ENCODE measurements at regions not wholly inside any gene's neighbourhood (a gene's known extent, or its start where the extent isn't known, plus 50 kb on each side); places are given as distances from the start of the nearest gene placed in this dataset.

- no peak for TF ChIP-seq MXI1 (IDR thresholded peaks at IDR 0.05; ENCODE audit: borderline replicate concordance, low read depth, low read length)
Measured at GRCh38 chr9:110048403-110048975, 159.5 kb downstream of the C9orf152 start (continued).

- peak; percentile 41 for ATAC-seq (ENCODE audit: low read depth)
- peaks cover 4 to 31% of the 10 kb centered on the region in 2 experiments for H3K79me1 ChIP-seq (ENCODE audit: low read depth in 1 of 2, low read length in 2 of 2)
- H3K4me1 ChIP-seq (ENCODE audit: control insufficient read depth, insufficient read depth, low read length), result peaks cover 12% of the 10 kb centered on the region
- CTCF ChIA-PET, result interaction anchor here (0.5 kb wide), 1 partner anchor 171 kb away, joined by 3 read pairs; no protein-coding TSS in a partner anchor
- H3K4me2 ChIP-seq (ENCODE audit: low read depth, low read length), result peak overlapping the region; percentile 58
- H2AK5ac ChIP-seq (ENCODE audit: low read depth, low read length), result peak overlapping the region; percentile 94
- WGBS, 2 experiments (ENCODE audit: extremely low coverage in 2 of 2, insufficient read length in 1 of 2), result 0% methylated on average over 13 of the region's 35 CpGs; no CpG with 5 or more reads in 1 of the 2 experiments
- H3K9me3 ChIP-seq (ENCODE audit: control insufficient read depth, insufficient read depth, low read length), result no peaks in the 10 kb centered on the region
- peak overlapping the region; percentile 91 for H3K4ac ChIP-seq (ENCODE audit: low read depth, low read length)
- H3K9ac ChIP-seq (ENCODE audit: low read depth, low read length), result peak overlapping the region; percentile 98
- dilution Hi-C loops (cut with HindIII; ENCODE audit: low sequenced_read_pairs, unreplicated experiment), result no loop called here
- H4K91ac ChIP-seq (ENCODE audit: insufficient read depth, low read depth, low read length), result peak overlapping the region; percentile 85
- H2AFZ ChIP-seq (replicated peaks; ENCODE audit: low read length, poor library complexity), result peak overlapping the region; percentile 85
- H3K23ac ChIP-seq (ENCODE audit: low read depth, low read length), result peak overlapping the region; percentile 98
- peak overlapping the region; percentile 100 for H2AK9ac ChIP-seq (replicated peaks; ENCODE audit: low read depth, low read length, poor library complexity)
- POLR2A ChIA-PET (ENCODE audit: unreplicated experiment), result interaction anchor here (0.6 to 1.5 kb wide), 4 partner anchors 20 to 137 kb away, joined by 3 to 19 read pairs (median 4); no protein-coding TSS in a partner anchor
- TF ChIP-seq POLR2A (IDR thresholded peaks at IDR 0.05; ENCODE audit: low read depth, low read length) (no peak), BHLHE40 (IDR thresholded peaks at IDR 0.05; ENCODE audit: low read depth, low read length) (no peak), RAD21 (IDR thresholded peaks at IDR 0.05; ENCODE audit: low read length) (0 out of 2 replicates have a peak, but pooled peaks have one; percentile 2), SMC3 (IDR thresholded peaks at IDR 0.05; ENCODE audit: low read depth, low read length) (peak; percentile 9; the same call in 1 of the 2 replicates), MAZ (IDR thresholded peaks at IDR 0.05; ENCODE audit: borderline replicate concordance, low read depth, low read length) (no peak), MAFK (IDR thresholded peaks at IDR 0.05; ENCODE audit: low read depth, low read length) (no peak), MXI1 (IDR thresholded peaks at IDR 0.05; ENCODE audit: borderline replicate concordance, low read depth, low read length) (peak; percentile 92)
- peak overlapping the region; percentile 70 to 92 for H4K8ac ChIP-seq (ENCODE audit: low read depth in 2 of 2, low read length in 2 of 2)
- H3K27me3 ChIP-seq (ENCODE audit: control insufficient read depth, insufficient read depth, low read length), result no peaks in the 10 kb centered on the region
- no TSS peak for BruUV-seq (replicated peaks)
- peaks cover 1% of the 10 kb centered on the region; the same call in 1 of the 2 replicates for H3K36me3 ChIP-seq (ENCODE audit: control insufficient read depth, insufficient read depth, low read length)
- peak overlapping the region; percentile 78 for H2BK120ac ChIP-seq (ENCODE audit: low read depth, low read length)
- peak overlapping the region; percentile 69; the same call in 1 of the 2 replicates for H2BK20ac ChIP-seq (ENCODE audit: low read depth, low read length)
- H3K56ac ChIP-seq (ENCODE audit: extremely low read depth, insufficient read depth, low read length), result peak overlapping the region; percentile 96
- H3K4me3 ChIP-seq (ENCODE audit: insufficient read depth, low read depth, low read length), result peak overlapping the region; percentile 71
- intact Hi-C loops (cut with micrococcal nuclease), result loop anchor here (2.0 to 5.0 kb wide), 2 partner anchors 62 to 477 kb away; no protein-coding TSS in a partner anchor
- H2BK5ac ChIP-seq (ENCODE audit: low read depth, low read length, poor library complexity, severe bottlenecking), result peak overlapping the region; percentile 91
- peaks cover 44% of the 10 kb centered on the region for H4K20me1 ChIP-seq (ENCODE audit: insufficient read depth, low read length)
- in situ Hi-C loops (cut with MboI; ENCODE audit: low sequenced_read_pairs), result no loop called here
- peak overlapping the region; percentile 57; the same call in 2 of the 3 replicates for H2BK15ac ChIP-seq (ENCODE audit: low read depth, low read length)
- DNase-seq, result no peak
- H3K27ac ChIP-seq (ENCODE audit: insufficient read depth, low read length), result peak overlapping the region; percentile 88
- peak overlapping the region; percentile 84 for H3K18ac ChIP-seq (ENCODE audit: low read depth, low read length)
- peak overlapping the region; percentile 99 for H3K14ac ChIP-seq (replicated peaks; ENCODE audit: low read depth, low read length)
- peaks cover 14% of the 10 kb centered on the region for H3K9me1 ChIP-seq (ENCODE audit: insufficient read depth, low read length)
- peak overlapping the region; percentile 37 for H4K5ac ChIP-seq (ENCODE audit: low read depth, low read length)
Measured at GRCh38 chr9:110048976-110049698, 158.8 kb downstream of the C9orf152 start.

Measured in IMR-90 (cell line).